GM12878 (cell line): ENCODE measurements at regions not wholly inside any gene's neighbourhood (a gene's known extent, or its start where the extent isn't known, plus 50 kb on each side); places are given as distances from the start of the nearest gene placed in this dataset.

Experiments
- CTCF ChIP-seq, 3 experiments: IDR thresholded peaks in 2 of 3; conservative IDR thresholded peaks in 1 of 3; 2 replicates each; pipeline ENCODE4 v1.5.1; 2011; ENCODE audit warnings: low read depth in 3 of 3, low read length in 3 of 3, mild to moderate bottlenecking in 3 of 3, control low read depth in 2 of 3, moderate library complexity in 2 of 3, inconsistent platforms in 1 of 3, mixed read lengths in 1 of 3; ENCODE audit not compliant: control insufficient read depth in 2 of 3, insufficient read depth in 1 of 3; ENCODE audit errors: extremely low read depth in 1 of 3
- MEF2A ChIP-seq: IDR thresholded peaks from 2 replicates; pipeline ENCODE4 v1.6.1; 2011; ENCODE audit warnings: low read depth, mild to moderate bottlenecking, low read length, moderate library complexity; ENCODE audit not compliant: insufficient read depth
- NRF1 ChIP-seq: conservative IDR thresholded peaks from 2 replicates; pipeline ENCODE4 v1.6.1; 2011; ENCODE audit warnings: mild to moderate bottlenecking, low read depth, low read length, improper control_type of control experiment

GRCh38 chr13:99896369-99897075 is 75.0 kb downstream of the ZIC5 start:
- TF ChIP-seq CTCF (IDR thresholded peaks at IDR 0.05 in 2 of 3, conservative IDR thresholded peaks at IDR 0.05 in 1 of 3; ENCODE audit: control insufficient read depth in 2 of 3, extremely low read depth in 1 of 3, insufficient read depth in 1 of 3, low read depth in 3 of 3, low read length in 3 of 3) (no peak), MEF2A (no peak), NRF1 (no peak)
